NB4 (cell line): ENCODE measurements at regions not wholly inside any gene's neighbourhood (a gene's known extent, or its start where the extent isn't known, plus 50 kb on each side); places are given as distances from the start of the nearest gene placed in this dataset.

Source experiments
- DNase-seq: peaks from one replicate; pipeline ENCODE4 v3.0.0; 2010; ENCODE audit warnings: low read depth
- H3K4me3 ChIP-seq: one replicate; pipeline ENCODE4 v1.5.1; 2011; ENCODE audit warnings: mild to moderate bottlenecking, low read depth, low read length, moderate library complexity
- MYC ChIP-seq: IDR thresholded peaks from 2 replicates; pipeline ENCODE4 v1.6.1; 2011; ENCODE audit warnings: low read depth, low read length
- POLR2A ChIP-seq: IDR thresholded peaks from 2 replicates; pipeline ENCODE4 v1.6.1; 2011; ENCODE audit warnings: mild to moderate bottlenecking; ENCODE audit not compliant: insufficient read length; ENCODE audit errors: extremely low read depth
- TF ChIP-seq, protein P1 (sequence below): IDR thresholded peaks from 2 replicates; pipeline ENCODE4 v1.6.1; 2011; ENCODE audit warnings: low read depth, low read length
- TF ChIP-seq, protein P2 (sequence below): IDR thresholded peaks from one replicate; pipeline ENCODE4 v1.5.1; 2012; ENCODE audit warnings: low read depth, low read length

DNA sequence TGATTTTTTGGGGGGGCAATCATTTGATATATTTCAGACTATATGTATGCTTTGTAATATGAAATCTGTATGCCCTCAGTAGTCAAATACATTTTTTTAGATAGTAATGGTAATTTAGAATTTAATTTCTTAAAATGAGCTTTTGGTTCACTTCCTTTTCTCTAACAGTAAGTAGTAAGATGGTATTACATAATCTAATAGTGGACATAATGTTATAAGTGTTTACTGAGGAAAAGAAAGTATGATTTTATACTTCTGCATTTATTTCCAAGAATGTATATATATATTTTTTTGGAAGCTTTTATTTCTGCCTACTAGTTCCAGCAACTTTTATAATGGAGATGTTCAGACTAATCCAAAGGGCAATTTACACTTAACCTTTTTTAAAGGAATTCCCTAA, 1450.7 kb upstream of the TENM3 start:
- H3K4me3 ChIP-seq = no peak overlapping the region
- DNase-seq = no peak
- TF ChIP-seq, protein P1, sequence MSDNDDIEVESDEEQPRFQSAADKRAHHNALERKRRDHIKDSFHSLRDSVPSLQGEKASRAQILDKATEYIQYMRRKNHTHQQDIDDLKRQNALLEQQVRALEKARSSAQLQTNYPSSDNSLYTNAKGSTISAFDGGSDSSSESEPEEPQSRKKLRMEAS = no peak
- TF ChIP-seq MYC = no peak
- TF ChIP-seq, protein P2, sequence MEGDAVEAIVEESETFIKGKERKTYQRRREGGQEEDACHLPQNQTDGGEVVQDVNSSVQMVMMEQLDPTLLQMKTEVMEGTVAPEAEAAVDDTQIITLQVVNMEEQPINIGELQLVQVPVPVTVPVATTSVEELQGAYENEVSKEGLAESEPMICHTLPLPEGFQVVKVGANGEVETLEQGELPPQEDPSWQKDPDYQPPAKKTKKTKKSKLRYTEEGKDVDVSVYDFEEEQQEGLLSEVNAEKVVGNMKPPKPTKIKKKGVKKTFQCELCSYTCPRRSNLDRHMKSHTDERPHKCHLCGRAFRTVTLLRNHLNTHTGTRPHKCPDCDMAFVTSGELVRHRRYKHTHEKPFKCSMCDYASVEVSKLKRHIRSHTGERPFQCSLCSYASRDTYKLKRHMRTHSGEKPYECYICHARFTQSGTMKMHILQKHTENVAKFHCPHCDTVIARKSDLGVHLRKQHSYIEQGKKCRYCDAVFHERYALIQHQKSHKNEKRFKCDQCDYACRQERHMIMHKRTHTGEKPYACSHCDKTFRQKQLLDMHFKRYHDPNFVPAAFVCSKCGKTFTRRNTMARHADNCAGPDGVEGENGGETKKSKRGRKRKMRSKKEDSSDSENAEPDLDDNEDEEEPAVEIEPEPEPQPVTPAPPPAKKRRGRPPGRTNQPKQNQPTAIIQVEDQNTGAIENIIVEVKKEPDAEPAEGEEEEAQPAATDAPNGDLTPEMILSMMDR = no peak
- TF ChIP-seq POLR2A = no peak

DNA sequence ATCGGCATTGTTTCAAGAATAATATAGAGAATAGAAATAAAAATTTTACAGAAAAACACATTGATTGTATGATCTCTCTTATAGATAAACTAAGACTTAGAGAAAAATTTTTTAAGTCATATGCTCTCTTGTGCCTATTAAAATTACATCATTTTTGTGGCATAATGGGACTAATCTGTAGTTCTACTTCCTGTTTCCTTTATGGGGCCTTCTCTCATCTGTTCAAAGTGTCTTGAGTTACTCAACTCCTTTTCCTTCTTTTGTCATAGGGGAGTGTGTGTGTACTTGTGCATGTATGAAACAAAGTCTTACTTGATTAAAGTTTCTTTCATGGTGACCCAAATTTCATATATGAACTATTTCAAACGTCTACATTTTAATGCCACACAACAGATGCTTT, 1448.9 kb upstream of the TENM3 start:
- H3K4me3 ChIP-seq = no peak overlapping the region
- DNase-seq = peak; percentile 40
- TF ChIP-seq MYC = no peak
- TF ChIP-seq, protein P1 = no peak
- no peak for TF ChIP-seq POLR2A
- TF ChIP-seq, protein P2 = no peak

DNA sequence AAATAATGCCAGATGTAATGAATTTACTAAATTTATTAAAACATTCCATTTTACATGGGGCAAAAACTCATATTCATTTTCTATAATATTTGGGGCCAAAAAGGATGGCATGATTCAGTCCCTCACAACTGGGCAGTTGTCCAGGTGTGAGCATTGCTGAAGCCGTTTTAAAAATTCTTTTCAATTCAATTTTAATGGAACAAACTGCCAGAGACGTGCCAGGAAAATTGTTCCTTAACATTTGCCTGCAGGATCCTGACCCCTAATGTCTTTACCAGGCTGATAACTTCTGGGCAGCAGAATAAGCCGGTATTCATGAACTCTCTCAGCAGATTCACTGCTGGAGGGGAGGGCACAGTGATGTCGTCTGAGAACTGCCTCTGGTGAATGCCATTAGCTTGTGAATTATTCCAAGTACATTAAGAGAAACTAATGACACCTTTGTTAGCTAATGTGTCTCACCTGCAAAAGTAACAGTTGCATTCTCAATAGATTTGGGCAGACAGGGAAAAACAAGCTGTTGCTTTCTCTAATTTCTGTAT, 1445.1 kb upstream of the TENM3 start:
- TF ChIP-seq MYC (no peak), POLR2A (no peak)
- TF ChIP-seq, protein P1 = no peak
- TF ChIP-seq, protein P2 = no peak
- H3K4me3 ChIP-seq = no peak overlapping the region
- no peak for DNase-seq

DNA sequence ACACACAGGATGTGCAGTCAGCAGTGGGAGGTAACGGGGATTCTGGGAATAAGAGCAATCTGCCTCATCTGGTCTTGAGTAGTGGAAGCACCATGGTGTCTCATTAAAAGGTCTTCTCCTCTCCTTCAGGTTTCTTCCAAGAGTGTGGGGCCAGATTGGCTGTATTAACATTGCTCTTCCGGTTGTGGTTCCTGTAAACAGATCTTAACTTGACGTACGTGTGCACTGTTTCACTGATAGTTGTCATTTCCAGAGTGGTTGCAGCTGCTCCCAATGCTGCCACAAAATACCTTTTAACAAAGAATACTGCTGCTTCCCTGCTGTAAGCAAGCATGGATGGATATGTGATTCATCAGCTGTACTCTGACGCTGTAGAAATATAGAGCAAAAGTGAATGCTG, 1443.4 kb upstream of the TENM3 start:
- H3K4me3 ChIP-seq = no peak overlapping the region
- TF ChIP-seq POLR2A (no peak), MYC (no peak)
- TF ChIP-seq, protein P2 = no peak
- TF ChIP-seq, protein P1 = no peak
- no peak for DNase-seq

DNA sequence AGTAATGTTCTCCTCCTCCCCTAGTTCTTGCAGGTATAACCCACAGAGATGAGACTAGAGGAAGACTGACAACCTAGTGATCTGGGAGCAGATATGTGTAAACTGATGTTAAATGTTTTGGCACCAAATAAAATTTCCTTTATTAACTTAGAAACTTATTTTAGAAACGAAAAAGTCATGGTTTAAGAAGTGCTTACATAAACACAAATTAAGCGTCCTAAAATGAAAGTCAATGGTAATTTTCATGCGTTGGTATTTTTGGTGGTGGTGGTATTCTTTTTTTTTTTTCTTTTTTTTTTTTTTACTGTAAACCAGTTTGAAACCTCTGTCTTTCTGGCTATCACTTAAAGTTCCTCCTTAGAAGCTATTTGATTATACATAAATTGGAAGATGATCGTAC, 1438.1 kb upstream of the TENM3 start:
- H3K4me3 ChIP-seq = no peak overlapping the region
- DNase-seq = no peak
- TF ChIP-seq, protein P1 = no peak
- TF ChIP-seq MYC (no peak), POLR2A (no peak)
- TF ChIP-seq, protein P2 = no peak

DNA sequence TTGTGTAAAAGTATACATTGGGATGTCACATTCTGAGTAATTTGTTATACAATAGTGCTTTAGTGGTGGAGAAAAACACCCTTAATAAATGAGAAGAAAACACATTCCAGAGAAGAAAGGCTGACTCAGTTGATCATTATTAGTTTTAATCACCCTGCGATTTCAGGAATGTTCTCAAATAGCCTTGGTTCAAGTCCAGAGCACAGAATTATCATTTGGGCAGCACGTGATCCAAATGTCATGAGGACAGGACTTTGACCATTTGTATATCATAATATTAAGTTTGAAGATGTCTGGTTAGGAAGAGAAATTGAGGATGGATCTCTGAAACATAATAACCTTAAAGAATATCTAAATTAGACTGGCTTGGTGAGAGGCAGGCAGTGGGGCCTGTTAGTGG, 1434.3 kb upstream of the TENM3 start:
- no peak for TF ChIP-seq MYC
- TF ChIP-seq, protein P1 = no peak
- TF ChIP-seq, protein P2 = no peak
- TF ChIP-seq POLR2A = no peak

More for the DNA sequence above, 1434.3 kb upstream of the TENM3 start:
- no peak overlapping the region for H3K4me3 ChIP-seq
- no peak for DNase-seq
